HEK293T (cell line): ENCODE measurements at regions not wholly inside any gene's neighbourhood (a gene's known extent, or its start where the extent isn't known, plus 50 kb on each side); places are given as distances from the start of the nearest gene placed in this dataset.

Source experiments
- FOXA1 ChIP-seq: fragments of 450-650 bp; IDR thresholded peaks from 2 replicates; pipeline ENCODE4 v1.6.1; 2016; ENCODE audit warnings: mild to moderate bottlenecking
- FOXM1 ChIP-seq: fragments of 450-650 bp; IDR thresholded peaks from 2 replicates; pipeline ENCODE4 v1.6.1; 2017; ENCODE audit warnings: mild to moderate bottlenecking, borderline replicate concordance
- SUZ12 ChIP-seq: fragments of 450-650 bp; IDR thresholded peaks from 2 replicates; pipeline ENCODE4 v1.6.1; 2016; ENCODE audit warnings: mild to moderate bottlenecking

DNA sequence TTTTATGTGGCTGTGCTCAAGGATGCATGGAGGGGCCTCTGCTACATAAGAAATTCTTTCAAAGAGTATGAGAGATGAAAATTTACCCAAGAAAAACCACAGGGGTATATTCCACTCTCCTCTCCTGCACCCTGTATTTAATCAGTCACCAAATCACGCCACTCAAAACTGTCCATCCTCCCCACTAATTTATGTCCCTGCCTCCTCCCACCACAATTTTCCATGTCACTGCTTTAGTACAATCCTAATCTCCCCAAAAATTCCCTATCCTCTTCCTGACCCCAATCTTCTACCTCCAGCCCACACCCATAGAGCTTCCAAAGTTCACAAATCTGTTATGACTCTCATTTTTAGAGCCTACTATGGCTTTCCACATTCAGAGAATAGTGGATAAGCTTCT, 125.2 kb upstream of the CDH6 start:
- TF ChIP-seq SUZ12 (no peak), FOXM1 (no peak), FOXA1 (no peak)
